ENCODE measurements at regions not wholly inside any gene's neighbourhood (a gene's known extent, or its start where the extent isn't known, plus 50 kb on each side); places are given as distances from the start of the nearest gene placed in this dataset.
A peak's percentile ranks its signal among the peaks of the same experiment; 100 is the strongest.
"Not testable (repeated sequence)": the region's sequence is repeated elsewhere in the genome, so short reads cannot be mapped to it uniquely, and the experiment has no call there.

DNA sequence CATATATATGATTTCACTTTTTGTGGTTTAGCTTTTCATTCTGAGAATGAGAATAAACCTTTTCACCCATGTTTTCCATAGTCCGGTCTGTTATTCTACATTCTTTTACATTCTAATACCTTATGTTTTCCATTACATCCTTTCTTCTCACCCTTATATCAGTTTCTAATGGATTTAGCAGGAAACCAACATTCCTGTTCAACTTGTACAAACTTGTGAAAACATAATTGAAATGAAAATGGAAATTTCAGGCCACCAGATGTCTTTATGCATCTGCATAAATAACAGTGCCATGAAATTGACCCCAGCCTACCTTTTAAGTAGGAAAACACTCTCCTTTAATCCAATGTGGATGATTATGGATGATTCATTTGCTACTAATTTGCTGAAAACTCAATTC, 494.8 kb upstream of the ZFP42 start:
- DNase-seq (ENCODE audit: low spot score), result no peak
- Histone ChIP-seq H3K36me3 (ENCODE audit: low read depth) (no peaks in the 10 kb centered on the region), H3K27ac (ENCODE audit: poor library complexity, severe bottlenecking) (no peak overlapping the region), H3K9me3 (ENCODE audit: severe bottlenecking) (no peaks in the 10 kb centered on the region), H3K4me1 (ENCODE audit: insufficient read depth, poor library complexity, severe bottlenecking) (no peaks in the 10 kb centered on the region), H3K27me3 (ENCODE audit: insufficient read depth, poor library complexity, severe bottlenecking) (no peaks in the 10 kb centered on the region), H3K4me3 (ENCODE audit: severe bottlenecking) (no peak overlapping the region)
- ATAC-seq (ENCODE audit: low read depth), result no peak
- TF ChIP-seq CTCF (IDR thresholded peaks at IDR 0.05; ENCODE audit: poor library complexity, severe bottlenecking), result no peak

- TF ChIP-seq CTCF (IDR thresholded peaks at IDR 0.05; ENCODE audit: poor library complexity, severe bottlenecking), result no peak
- H3K27me3 ChIP-seq (ENCODE audit: insufficient read depth, poor library complexity, severe bottlenecking), result no peaks in the 10 kb centered on the region
- ATAC-seq (ENCODE audit: low read depth) (no peak), DNase-seq (ENCODE audit: low spot score) (no peak)
- no peaks in the 10 kb centered on the region for H3K4me1 ChIP-seq (ENCODE audit: insufficient read depth, poor library complexity, severe bottlenecking)
- no peak overlapping the region for H3K27ac ChIP-seq (ENCODE audit: poor library complexity, severe bottlenecking)
- H3K4me3 ChIP-seq (ENCODE audit: severe bottlenecking), result no peak overlapping the region
- no peaks in the 10 kb centered on the region for H3K36me3 ChIP-seq (ENCODE audit: low read depth)
- no peaks in the 10 kb centered on the region for H3K9me3 ChIP-seq (ENCODE audit: severe bottlenecking)
Measured at GRCh38 chr4:187501731-187502130, 493.8 kb upstream of the ZFP42 start.

- Histone ChIP-seq H3K36me3 (ENCODE audit: low read depth) (no peaks in the 10 kb centered on the region), H3K4me1 (ENCODE audit: insufficient read depth, poor library complexity, severe bottlenecking) (no peaks in the 10 kb centered on the region), H3K9me3 (ENCODE audit: severe bottlenecking) (no peaks in the 10 kb centered on the region), H3K4me3 (ENCODE audit: severe bottlenecking) (peak overlapping the region; percentile 33), H3K27ac (ENCODE audit: poor library complexity, severe bottlenecking) (peak overlapping the region; percentile 20), H3K27me3 (ENCODE audit: insufficient read depth, poor library complexity, severe bottlenecking) (no peaks in the 10 kb centered on the region)
- DNase-seq (ENCODE audit: low spot score), result no peak
- no peak for TF ChIP-seq CTCF (IDR thresholded peaks at IDR 0.05; ENCODE audit: poor library complexity, severe bottlenecking)
- ATAC-seq (ENCODE audit: low read depth), result peak; percentile 78
Measured at GRCh38 chr4:187504974-187505797, 490.4 kb upstream of the ZFP42 start.

DNA sequence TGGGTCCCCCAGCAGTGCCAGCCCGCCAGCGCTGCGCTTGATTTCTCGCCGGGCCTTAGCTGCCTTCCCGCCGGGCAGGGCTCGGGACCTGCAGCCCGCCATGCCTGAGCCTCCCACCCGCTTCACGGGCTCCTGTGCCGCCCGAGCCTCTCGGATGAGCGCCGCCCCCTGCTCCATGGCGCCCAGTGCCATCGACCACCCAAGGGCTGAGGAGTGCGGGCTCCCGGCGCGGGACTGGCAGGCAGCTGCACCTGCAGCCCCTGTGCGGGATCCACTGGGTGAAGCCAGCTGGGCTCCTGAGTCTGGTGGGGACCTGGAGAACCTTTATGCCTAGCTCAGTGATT, 489.8 kb upstream of the ZFP42 start:
- not testable (repeated sequence) for H3K27ac ChIP-seq (ENCODE audit: poor library complexity, severe bottlenecking); H3K27me3 ChIP-seq (ENCODE audit: insufficient read depth, poor library complexity, severe bottlenecking); DNase-seq (ENCODE audit: low spot score); H3K4me1 ChIP-seq (ENCODE audit: insufficient read depth, poor library complexity, severe bottlenecking); H3K9me3 ChIP-seq (ENCODE audit: severe bottlenecking); ATAC-seq (ENCODE audit: low read depth); H3K36me3 ChIP-seq (ENCODE audit: low read depth)
- peak overlapping the region; percentile 20 for H3K4me3 ChIP-seq (ENCODE audit: severe bottlenecking)

- no peak overlapping the region for H3K4me3 ChIP-seq (ENCODE audit: severe bottlenecking)
- no peak for ATAC-seq (ENCODE audit: low read depth)
- no peaks in the 10 kb centered on the region for H3K27me3 ChIP-seq (ENCODE audit: insufficient read depth, poor library complexity, severe bottlenecking)
- H3K27ac ChIP-seq (ENCODE audit: poor library complexity, severe bottlenecking), result no peak overlapping the region
- H3K36me3 ChIP-seq (ENCODE audit: low read depth), result no peaks in the 10 kb centered on the region
- no peak for TF ChIP-seq CTCF (IDR thresholded peaks at IDR 0.05; ENCODE audit: poor library complexity, severe bottlenecking)
- no peaks in the 10 kb centered on the region for H3K9me3 ChIP-seq (ENCODE audit: severe bottlenecking)
- H3K4me1 ChIP-seq (ENCODE audit: insufficient read depth, poor library complexity, severe bottlenecking), result no peaks in the 10 kb centered on the region
- no peak for DNase-seq (ENCODE audit: low spot score)
Measured at GRCh38 chr4:187516224-187516623, 479.3 kb upstream of the ZFP42 start.

All from RWPE2 (cell line).